ENCODE measurements at regions not wholly inside any gene's neighbourhood (a gene's known extent, or its start where the extent isn't known, plus 50 kb on each side); places are given as distances from the start of the nearest gene placed in this dataset.

DNA sequence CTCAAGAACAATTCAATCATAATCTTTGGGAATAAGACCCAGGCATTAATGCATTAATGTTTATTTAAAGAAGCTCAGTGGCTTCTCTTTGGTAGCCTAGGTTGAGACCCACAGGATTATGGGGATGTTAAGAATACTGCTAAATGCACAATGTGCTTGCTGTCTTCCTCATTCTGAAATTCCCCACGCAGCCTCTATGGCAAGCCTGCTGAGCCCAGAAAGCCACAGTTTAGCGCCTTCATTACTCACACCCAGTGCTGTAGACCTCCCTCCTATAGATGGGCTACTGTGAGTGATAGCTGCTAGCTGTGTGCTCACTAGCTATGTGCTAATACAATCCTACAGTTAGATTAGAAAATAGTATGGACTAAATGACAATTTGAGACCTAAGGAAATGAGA, 90.6 kb downstream of the TNFSF13B start:
- TF ChIP-seq POLR2AphosphoS5 (IDR thresholded peaks at IDR 0.05), result no peak
- TF ChIP-seq, protein P1, sequence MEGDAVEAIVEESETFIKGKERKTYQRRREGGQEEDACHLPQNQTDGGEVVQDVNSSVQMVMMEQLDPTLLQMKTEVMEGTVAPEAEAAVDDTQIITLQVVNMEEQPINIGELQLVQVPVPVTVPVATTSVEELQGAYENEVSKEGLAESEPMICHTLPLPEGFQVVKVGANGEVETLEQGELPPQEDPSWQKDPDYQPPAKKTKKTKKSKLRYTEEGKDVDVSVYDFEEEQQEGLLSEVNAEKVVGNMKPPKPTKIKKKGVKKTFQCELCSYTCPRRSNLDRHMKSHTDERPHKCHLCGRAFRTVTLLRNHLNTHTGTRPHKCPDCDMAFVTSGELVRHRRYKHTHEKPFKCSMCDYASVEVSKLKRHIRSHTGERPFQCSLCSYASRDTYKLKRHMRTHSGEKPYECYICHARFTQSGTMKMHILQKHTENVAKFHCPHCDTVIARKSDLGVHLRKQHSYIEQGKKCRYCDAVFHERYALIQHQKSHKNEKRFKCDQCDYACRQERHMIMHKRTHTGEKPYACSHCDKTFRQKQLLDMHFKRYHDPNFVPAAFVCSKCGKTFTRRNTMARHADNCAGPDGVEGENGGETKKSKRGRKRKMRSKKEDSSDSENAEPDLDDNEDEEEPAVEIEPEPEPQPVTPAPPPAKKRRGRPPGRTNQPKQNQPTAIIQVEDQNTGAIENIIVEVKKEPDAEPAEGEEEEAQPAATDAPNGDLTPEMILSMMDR (IDR thresholded peaks at IDR 0.05 in 8 of 11, conservative IDR thresholded peaks at IDR 0.05 in 3 of 11), result no peak
- no peak for TF ChIP-seq POLR2A (IDR thresholded peaks at IDR 0.05)

Measured in spleen (tissue), 7 donors.